Stimulated activated CD8-positive, alpha-beta memory T cell treated with anti-CD3 and anti-CD28 coated beads, Interleukin-7, amount 100 ng/mL, for 4 hours (primary cell): ENCODE measurements at regions not wholly inside any gene's neighbourhood (a gene's known extent, or its start where the extent isn't known, plus 50 kb on each side); places are given as distances from the start of the nearest gene placed in this dataset.
"Not testable (repeated sequence)": the region's sequence is repeated elsewhere in the genome, so short reads cannot be mapped to it uniquely, and the experiment has no call there.

Experiments used
- DNase-seq, 2 donors: peaks; one replicate each; pipeline ENCODE4 v3.0.0-alpha.2; 2020; ENCODE audit warnings: low read depth in 2 of 2

- DNase-seq = no peak
Measured at GRCh38 chr9:85208666-85209065, 533.1 kb downstream of the AGTPBP1 start.

GRCh38 chr9:85204176-85204575 is 534.6 kb downstream of the NTRK2 start:
- DNase-seq = no peak

GRCh38 chr9:85202596-85202995 is 533.1 kb downstream of the NTRK2 start:
- DNase-seq = no peak

- no peak for DNase-seq
Measured at GRCh38 chr9:85200726-85201404, 531.3 kb downstream of the NTRK2 start.

- DNase-seq = no peak
Measured at GRCh38 chr9:85199866-85200495, 530.5 kb downstream of the NTRK2 start.

- DNase-seq = no peak
Measured at GRCh38 chr9:85192750-85193149, 523.2 kb downstream of the NTRK2 start.

- DNase-seq = no peak
Measured at GRCh38 chr9:85186218-85186585, 516.7 kb downstream of the NTRK2 start.

- DNase-seq = no peak
Measured at GRCh38 chr9:85185486-85186217, 516.1 kb downstream of the NTRK2 start.

- DNase-seq = no peak
Measured at GRCh38 chr9:85182383-85182782, 512.9 kb downstream of the NTRK2 start.

- no peak for DNase-seq
Measured at GRCh38 chr9:85178474-85178873, 508.9 kb downstream of the NTRK2 start.

GRCh38 chr9:85173967-85174366 is 504.4 kb downstream of the NTRK2 start:
- no peak for DNase-seq

GRCh38 chr9:85172001-85172978 is 502.8 kb downstream of the NTRK2 start:
- DNase-seq = no peak

- no peak for DNase-seq
Measured at GRCh38 chr9:85171163-85171562, 501.6 kb downstream of the NTRK2 start.

GRCh38 chr9:85168412-85168811 is 498.9 kb downstream of the NTRK2 start:
- no peak for DNase-seq

GRCh38 chr9:85167146-85167545 is 497.6 kb downstream of the NTRK2 start:
- DNase-seq = no peak

GRCh38 chr9:85163825-85164224 is 494.3 kb downstream of the NTRK2 start:
- no peak for DNase-seq

GRCh38 chr9:85163415-85163814 is 493.9 kb downstream of the NTRK2 start:
- DNase-seq = no peak

GRCh38 chr9:85162822-85163221 is 493.3 kb downstream of the NTRK2 start:
- DNase-seq = no peak

GRCh38 chr9:85160944-85161343 is 491.4 kb downstream of the NTRK2 start:
- not testable (repeated sequence) for DNase-seq

GRCh38 chr9:85158512-85158911 is 489.0 kb downstream of the NTRK2 start:
- DNase-seq = no peak

GRCh38 chr9:85157772-85158171 is 488.2 kb downstream of the NTRK2 start:
- no peak for DNase-seq

- no peak for DNase-seq
Measured at GRCh38 chr9:85156652-85157051, 487.1 kb downstream of the NTRK2 start.
